GM21367 (cell line): ENCODE measurements at regions not wholly inside any gene's neighbourhood (a gene's known extent, or its start where the extent isn't known, plus 50 kb on each side); places are given as distances from the start of the nearest gene placed in this dataset.
A peak's percentile ranks its signal among the peaks of the same experiment; 100 is the strongest.
"Not testable (repeated sequence)": the region's sequence is repeated elsewhere in the genome, so short reads cannot be mapped to it uniquely, and the experiment has no call there.

Source experiments
- ATAC-seq: cut with Tn5 transposase; IDR thresholded peaks from one replicate; pipeline ENCODE4 v1.9.1; 2021; ENCODE audit not compliant: unreplicated experiment

- not testable (repeated sequence) for ATAC-seq
Observed at GRCh38 chr9:68593760-68594159, 53.1 kb upstream of the TMEM252 start.

- ATAC-seq, result no peak
Observed at GRCh38 chr9:68595868-68596267, 55.2 kb upstream of the TMEM252 start.

GRCh38 chr9:68597362-68597997 lies 56.8 kb upstream of the TMEM252 start:
- ATAC-seq, result no peak

GRCh38 chr9:68599826-68600225 lies 59.1 kb upstream of the TMEM252 start:
- no peak for ATAC-seq

- ATAC-seq, result no peak
Observed at GRCh38 chr9:68601081-68601480, 60.4 kb upstream of the TMEM252 start.

- no peak for ATAC-seq
Observed at GRCh38 chr9:68603371-68603770, 62.7 kb upstream of the TMEM252 start.

GRCh38 chr9:68608763-68609162 lies 68.1 kb upstream of the TMEM252 start:
- no peak for ATAC-seq

DNA sequence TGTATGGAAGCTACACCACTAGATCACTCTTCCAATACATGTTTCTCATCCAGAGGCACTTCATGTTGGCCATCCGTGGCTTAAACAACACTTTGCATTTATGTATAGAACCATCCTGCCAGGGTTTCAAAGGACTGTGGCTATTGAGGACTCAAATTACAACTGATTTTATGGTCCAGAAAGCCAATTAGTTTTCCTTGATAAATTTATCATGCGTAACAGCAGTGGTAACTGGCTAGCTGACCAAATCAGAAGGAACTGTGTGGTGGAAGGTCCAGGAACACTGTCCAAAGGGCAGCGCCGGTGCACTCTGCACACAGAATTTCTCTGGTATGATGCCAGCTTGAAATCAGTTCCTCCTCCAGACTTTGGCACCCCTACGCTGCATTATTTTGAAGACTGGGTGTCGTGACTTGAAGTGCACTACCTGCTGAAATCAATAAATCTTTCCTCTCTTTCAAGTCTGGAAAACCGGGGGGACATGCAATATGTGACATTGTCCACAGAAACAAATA lies 69.3 kb upstream of the TMEM252 start:
- ATAC-seq, result no peak

DNA sequence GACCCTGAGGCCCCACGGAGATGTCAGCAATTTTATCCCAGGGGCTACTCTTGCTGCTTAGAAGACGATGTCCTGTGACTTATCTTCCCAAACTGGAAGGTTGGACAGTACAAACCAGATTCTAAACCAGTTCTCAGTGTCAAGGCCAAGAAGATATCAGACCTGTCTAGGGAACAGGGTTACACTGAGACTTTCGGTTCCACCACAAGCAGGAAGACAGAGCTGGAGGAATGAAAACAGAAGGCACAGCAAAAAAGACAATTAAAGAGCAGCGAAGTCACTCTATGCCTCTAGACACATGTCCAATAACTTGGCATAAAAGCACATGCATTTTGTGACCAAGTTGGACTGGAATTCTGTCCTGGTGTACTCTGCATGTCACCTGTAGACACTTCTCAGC lies 73.4 kb upstream of the TMEM252 start:
- ATAC-seq, result no peak

DNA sequence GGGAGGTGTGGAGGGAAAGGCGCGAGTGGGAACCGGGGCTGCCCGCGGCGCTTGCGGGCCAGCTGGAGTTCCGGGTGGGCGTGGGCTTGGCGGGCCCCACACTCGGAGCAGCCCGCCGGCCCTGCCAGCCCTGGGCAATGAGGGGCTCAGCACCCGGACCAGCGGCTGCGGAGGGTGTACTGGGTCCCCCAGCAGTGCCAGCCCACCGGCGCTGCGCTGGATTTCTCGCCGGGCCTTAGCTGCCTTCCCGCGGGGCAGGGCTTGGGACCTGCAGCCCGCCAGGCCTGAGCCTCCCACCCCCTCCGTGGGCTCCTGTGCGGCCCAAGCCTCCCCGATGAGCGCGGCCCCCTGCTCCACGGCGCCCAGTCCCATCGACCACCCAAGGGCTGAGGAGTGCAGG lies 76.3 kb upstream of the TMEM252 start:
- not testable (repeated sequence) for ATAC-seq

DNA sequence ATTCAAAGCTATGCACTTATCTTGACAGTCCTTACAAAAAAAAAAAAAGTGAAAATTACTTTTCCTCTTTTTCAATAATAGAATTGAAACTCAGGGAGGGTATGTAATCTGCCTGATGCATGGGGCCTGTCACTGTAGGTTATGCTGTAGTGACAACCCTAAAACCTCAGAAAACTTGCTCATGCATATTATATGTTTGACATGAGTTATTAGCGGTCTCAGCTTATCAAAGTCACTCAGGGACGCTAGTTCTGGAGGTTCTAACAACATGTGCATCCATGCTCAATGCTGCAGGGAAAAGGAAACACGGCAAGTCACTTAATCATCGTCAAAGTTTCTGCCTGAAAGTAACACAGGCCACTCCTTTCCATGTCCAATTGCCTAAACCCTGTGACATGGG lies 78.4 kb upstream of the TMEM252 start:
- ATAC-seq, result no peak

- ATAC-seq, result no peak
Observed at GRCh38 chr9:68619636-68620035, 79.0 kb upstream of the TMEM252 start.

DNA sequence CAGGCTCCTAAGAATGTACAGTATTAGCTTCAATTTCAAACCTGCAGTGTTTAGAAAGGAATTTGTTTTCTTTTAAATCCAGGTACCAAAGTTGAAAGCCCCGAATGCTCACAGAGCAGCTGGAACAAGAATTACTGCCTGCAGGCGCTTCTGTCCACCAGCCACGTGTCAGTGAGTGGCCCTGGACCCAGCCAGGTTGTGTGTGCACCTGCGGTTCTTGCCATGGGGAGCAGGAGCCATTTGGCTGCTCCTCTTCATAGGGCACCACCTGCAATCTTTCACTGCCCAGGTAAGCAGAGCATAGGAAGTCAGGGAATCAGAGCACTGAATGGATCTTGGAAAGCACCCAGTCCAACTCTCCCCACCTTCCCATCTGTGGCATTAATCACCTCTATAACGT lies 79.5 kb upstream of the PIP5K1B start:
- no peak for ATAC-seq

- ATAC-seq, result no peak
Observed at GRCh38 chr9:68626526-68626925, 78.5 kb upstream of the PIP5K1B start.

DNA sequence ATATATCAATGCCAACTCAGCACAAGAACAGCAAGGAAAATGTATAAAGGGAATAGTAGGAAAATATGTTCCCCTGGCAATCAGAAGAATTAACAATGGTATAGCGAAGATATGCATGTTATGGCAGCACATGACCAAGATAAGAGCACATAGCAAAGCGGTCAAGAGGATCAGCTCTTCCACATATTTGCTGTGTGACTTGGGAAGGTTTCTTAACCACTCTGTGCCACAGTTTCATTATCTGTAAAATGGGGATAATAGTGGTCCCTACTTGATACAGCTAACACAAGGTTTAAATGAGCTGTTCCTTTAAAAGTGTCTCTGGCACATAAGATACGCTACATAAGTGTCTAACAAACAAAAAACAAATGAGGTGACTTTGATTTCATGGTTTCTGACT lies 77.9 kb upstream of the PIP5K1B start:
- ATAC-seq, result no peak

GRCh38 chr9:68627594-68627993 lies 77.4 kb upstream of the PIP5K1B start:
- no peak for ATAC-seq

DNA sequence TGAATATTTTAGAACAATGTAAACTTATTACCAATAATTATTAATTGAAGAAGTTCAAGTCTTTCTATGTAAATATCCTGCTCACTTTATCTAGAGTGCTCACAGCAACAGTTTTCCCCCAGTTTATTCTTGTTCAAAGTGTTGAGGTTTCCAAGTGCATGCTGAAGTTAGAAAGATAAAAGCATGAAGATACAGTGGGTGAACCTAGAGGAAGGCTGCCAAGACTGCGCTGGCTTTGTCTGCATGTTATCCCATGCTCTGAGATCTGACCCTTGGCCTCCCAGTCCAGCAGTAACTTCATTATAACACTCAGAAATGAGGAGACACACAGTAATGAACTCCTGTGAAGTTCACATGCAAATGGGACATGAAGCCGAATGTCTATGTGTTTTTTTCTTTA lies 76.0 kb upstream of the PIP5K1B start:
- ATAC-seq, result no peak

- no peak for ATAC-seq
Observed at GRCh38 chr9:68631811-68632210, 73.2 kb upstream of the PIP5K1B start.

GRCh38 chr9:68637020-68637419 lies 68.0 kb upstream of the PIP5K1B start:
- ATAC-seq, result no peak

DNA sequence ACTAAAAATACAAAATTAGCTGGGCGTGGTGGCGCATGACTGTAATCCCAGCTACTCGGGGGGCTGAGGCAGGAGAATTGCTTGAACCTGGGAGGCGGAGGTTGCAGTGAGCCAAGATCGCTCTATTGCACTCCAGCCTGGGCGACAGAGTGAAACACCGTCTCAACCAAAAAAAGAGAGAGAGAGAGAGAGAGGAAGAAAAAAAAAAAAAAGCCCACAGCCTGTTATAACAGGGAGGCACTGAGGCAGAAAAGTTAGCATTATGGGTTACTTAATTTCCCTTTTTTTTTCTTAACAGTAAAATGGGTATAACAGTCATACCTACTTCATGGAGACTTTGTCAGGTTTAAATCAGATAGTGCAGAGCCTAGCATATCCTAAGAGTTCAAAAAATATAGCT lies 65.8 kb upstream of the PIP5K1B start:
- ATAC-seq, result not testable (repeated sequence)

DNA sequence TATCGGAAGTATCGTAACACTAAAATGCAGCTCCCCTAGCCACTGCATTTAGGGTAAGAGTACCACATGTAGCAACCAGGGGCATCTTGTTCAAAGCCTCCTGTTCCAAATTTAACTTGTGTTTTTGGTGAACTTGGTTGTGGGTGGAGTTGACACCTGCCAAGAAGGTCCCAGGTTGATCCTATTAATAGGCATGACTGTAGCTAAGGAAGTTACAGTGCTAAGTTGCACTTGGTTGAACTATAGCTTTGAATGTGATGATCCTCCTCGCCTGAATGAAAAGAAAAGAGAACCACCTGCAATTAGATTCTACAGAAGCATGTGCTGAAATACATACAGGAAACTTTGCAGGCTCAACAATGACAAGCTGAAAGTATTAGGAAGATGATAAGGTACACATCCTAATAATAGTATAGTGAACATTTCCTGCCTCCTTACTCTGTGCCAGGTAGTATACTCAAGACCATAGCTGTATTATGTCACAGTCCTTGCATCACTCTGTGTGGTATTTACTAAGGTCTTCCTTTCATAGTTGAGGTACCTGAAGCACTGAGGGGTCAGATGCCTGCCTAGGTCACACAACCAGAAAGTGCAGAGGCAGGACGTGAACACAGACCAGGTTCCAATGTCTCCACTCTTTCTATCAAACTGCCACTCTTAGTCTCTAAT lies 64.5 kb upstream of the PIP5K1B start:
- ATAC-seq, result peak; percentile 32

GRCh38 chr9:68643901-68644809 lies 60.9 kb upstream of the PIP5K1B start:
- ATAC-seq, result peak; percentile 48
